ENCODE measurements at regions not wholly inside any gene's neighbourhood (a gene's known extent, or its start where the extent isn't known, plus 50 kb on each side); places are given as distances from the start of the nearest gene placed in this dataset.

DNA sequence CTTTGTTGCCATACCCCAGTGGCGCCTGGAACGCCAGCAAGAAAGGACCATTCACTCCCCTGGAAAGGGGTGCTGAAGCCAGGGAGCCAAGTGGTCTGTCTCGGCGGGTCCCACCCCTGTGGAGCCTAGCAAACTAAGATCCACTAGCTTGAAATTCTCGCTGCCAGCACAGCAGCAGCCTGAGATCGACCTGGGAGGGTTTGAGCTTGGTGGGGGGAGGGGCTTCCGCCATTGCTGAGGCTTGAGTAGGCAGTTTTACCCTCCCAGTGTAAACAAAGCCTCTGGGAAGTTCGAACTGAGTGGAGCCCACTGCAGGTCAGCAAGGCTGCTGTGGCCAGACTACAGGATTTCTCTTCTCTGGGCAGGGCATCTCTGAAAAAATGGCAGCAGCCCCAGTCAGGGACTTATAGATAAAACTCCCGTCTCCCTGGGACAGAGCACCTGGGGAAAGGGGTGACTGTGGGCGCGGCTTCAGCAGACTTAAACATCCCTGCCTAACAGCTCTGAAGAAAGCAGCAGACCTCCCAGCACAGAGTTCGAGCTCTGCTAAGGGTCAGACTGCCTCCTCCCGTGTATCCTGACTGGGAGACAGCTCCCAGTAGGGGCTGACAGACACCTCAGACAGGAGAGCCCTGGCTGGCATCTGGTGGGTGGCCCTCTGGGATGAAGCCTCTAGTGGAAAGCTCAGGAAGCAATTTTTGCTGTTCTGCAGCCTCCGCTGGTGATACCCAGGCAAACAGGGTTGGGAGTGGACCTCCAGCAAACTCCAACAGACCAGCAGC lies 281.1 kb upstream of the SP4 start:
- Histone ChIP-seq H3K36me3 (ENCODE audit: control insufficient read depth, insufficient read depth, low read length) (no peaks in the 10 kb centered on the region), H3K27me3 (ENCODE audit: control insufficient read depth, insufficient read depth, low read length) (no peaks in the 10 kb centered on the region), H3K4me3 (ENCODE audit: low read depth, low read length) (no peak overlapping the region)
- TF ChIP-seq, protein P1, sequence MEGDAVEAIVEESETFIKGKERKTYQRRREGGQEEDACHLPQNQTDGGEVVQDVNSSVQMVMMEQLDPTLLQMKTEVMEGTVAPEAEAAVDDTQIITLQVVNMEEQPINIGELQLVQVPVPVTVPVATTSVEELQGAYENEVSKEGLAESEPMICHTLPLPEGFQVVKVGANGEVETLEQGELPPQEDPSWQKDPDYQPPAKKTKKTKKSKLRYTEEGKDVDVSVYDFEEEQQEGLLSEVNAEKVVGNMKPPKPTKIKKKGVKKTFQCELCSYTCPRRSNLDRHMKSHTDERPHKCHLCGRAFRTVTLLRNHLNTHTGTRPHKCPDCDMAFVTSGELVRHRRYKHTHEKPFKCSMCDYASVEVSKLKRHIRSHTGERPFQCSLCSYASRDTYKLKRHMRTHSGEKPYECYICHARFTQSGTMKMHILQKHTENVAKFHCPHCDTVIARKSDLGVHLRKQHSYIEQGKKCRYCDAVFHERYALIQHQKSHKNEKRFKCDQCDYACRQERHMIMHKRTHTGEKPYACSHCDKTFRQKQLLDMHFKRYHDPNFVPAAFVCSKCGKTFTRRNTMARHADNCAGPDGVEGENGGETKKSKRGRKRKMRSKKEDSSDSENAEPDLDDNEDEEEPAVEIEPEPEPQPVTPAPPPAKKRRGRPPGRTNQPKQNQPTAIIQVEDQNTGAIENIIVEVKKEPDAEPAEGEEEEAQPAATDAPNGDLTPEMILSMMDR (IDR thresholded peaks at IDR 0.05; ENCODE audit: insufficient read depth, low read length, severe bottlenecking): no peak
- DNase-seq (ENCODE audit: low read depth) (no peak), FAIRE-seq (peak; percentile 28)

DNA sequence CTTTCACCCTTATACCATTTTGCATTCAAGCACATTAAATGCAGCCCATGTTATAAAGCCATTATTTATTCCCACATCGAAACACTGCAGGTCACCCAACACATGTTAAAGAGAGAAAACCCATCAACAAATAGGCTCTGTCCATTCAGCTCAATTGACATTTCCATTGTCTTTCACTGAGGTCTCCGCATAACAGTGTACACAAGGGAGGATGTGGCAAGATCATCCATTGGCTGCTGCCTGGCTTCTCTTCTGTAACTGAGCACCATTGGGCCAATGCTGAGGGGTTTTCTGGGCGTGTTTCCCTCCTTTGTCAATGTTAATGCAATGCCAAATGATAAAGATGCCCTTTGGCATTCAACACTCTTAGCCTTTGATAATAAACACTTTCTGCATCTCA lies 278.1 kb upstream of the SP4 start:
- H3K4me3 ChIP-seq (ENCODE audit: low read depth, low read length): no peak overlapping the region
- H3K27me3 ChIP-seq (ENCODE audit: control insufficient read depth, insufficient read depth, low read length): no peaks in the 10 kb centered on the region
- no peaks in the 10 kb centered on the region for H3K36me3 ChIP-seq (ENCODE audit: control insufficient read depth, insufficient read depth, low read length)
- FAIRE-seq: no peak
- DNase-seq (ENCODE audit: low read depth): no peak
- TF ChIP-seq, protein P1 (IDR thresholded peaks at IDR 0.05; ENCODE audit: insufficient read depth, low read length, severe bottlenecking): no peak

DNA sequence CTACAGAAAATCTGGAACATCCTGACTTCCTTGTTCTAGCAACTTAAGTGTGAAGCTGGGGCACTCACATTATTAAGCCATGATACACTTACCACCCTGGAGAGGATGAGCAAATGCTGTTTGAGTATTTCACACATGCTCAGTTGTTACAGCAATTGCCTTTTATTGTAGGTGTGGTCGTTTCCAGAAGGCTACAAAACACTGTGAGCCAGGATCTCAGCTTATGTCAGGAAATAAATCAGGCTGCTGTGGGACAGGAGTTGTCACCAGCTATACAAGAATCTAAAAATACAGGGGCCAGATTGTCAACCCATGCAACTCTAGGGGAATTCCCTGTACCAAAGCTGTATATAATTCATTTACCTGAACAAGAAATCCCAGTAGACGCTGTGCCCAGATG lies 273.3 kb upstream of the SP4 start:
- H3K36me3 ChIP-seq (ENCODE audit: control insufficient read depth, insufficient read depth, low read length): no peaks in the 10 kb centered on the region
- FAIRE-seq (no peak), DNase-seq (ENCODE audit: low read depth) (no peak)
- no peak overlapping the region for H3K4me3 ChIP-seq (ENCODE audit: low read depth, low read length)
- TF ChIP-seq, protein P1 (IDR thresholded peaks at IDR 0.05; ENCODE audit: insufficient read depth, low read length, severe bottlenecking): no peak
- H3K27me3 ChIP-seq (ENCODE audit: control insufficient read depth, insufficient read depth, low read length): no peaks in the 10 kb centered on the region

DNA sequence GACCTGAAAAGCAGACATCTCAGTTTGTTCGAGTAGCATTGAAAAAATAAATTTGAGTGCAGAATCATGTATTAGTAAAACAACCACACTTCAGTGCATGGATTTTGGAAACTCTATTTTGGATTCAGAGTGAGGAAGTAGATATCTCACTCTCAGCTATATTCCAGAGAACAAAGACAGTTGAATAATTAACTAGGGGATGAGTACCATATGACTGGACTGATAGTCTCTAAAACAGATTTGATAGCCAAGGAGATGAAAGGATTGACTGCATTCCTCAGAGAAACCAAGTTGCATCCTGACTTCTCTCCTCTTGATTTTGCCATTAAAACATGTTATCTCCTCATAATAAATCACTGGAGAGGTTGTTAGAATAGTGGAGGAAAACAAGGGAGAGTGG lies 268.4 kb upstream of the SP4 start:
- TF ChIP-seq, protein P1 (IDR thresholded peaks at IDR 0.05; ENCODE audit: insufficient read depth, low read length, severe bottlenecking): no peak
- FAIRE-seq (no peak), DNase-seq (ENCODE audit: low read depth) (no peak)
- H3K36me3 ChIP-seq (ENCODE audit: control insufficient read depth, insufficient read depth, low read length): no peaks in the 10 kb centered on the region
- no peaks in the 10 kb centered on the region for H3K27me3 ChIP-seq (ENCODE audit: control insufficient read depth, insufficient read depth, low read length)
- H3K4me3 ChIP-seq (ENCODE audit: low read depth, low read length): no peak overlapping the region

DNA sequence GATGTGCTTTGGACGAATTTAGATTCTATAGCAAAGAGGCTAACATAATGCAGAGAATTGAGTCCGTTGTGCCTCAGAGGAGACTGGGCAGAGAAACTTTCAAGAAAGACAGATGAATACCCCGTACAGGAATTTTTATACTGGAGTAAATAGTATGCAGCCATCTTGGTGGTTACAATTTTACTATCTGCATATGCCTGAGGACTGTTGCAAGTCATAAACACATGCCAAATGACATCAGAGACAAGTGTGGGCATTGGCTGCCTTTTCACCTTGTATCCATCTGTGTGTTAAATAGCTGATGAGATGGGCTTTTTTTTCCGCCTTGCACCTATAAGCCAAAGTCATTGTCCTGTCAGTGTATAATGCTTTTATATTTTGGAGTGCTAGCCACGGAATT lies 267.5 kb upstream of the SP4 start:
- TF ChIP-seq, protein P1 (IDR thresholded peaks at IDR 0.05; ENCODE audit: insufficient read depth, low read length, severe bottlenecking): no peak
- Histone ChIP-seq H3K36me3 (ENCODE audit: control insufficient read depth, insufficient read depth, low read length) (no peaks in the 10 kb centered on the region), H3K4me3 (ENCODE audit: low read depth, low read length) (no peak overlapping the region), H3K27me3 (ENCODE audit: control insufficient read depth, insufficient read depth, low read length) (no peaks in the 10 kb centered on the region)
- no peak for DNase-seq (ENCODE audit: low read depth)
- peak; percentile 55 for FAIRE-seq

DNA sequence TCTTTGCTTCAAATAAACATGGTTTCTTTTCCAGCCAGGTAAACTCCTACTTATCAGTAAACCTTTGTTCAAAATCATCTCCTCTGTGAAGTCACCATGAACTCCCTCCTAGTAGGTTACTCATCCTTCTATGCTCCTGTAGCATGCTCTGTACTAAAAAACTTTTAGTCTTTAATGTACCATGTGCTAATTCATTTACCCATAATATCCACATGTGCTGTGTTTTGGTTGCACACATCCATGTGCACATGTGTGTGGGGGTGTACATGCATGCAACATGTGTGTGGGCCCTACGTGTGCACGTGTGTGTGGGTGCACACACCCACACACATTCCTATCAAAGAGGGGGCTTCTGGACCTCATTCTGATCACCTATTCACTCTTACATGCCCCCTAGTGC lies 259.9 kb upstream of the SP4 start:
- DNase-seq (ENCODE audit: low read depth) (no peak), FAIRE-seq (no peak)
- no peaks in the 10 kb centered on the region for H3K27me3 ChIP-seq (ENCODE audit: control insufficient read depth, insufficient read depth, low read length)

More for the DNA sequence above, 259.9 kb upstream of the SP4 start:
- H3K36me3 ChIP-seq (ENCODE audit: control insufficient read depth, insufficient read depth, low read length): no peaks in the 10 kb centered on the region
- no peak overlapping the region for H3K4me3 ChIP-seq (ENCODE audit: low read depth, low read length)
- TF ChIP-seq, protein P1 (IDR thresholded peaks at IDR 0.05; ENCODE audit: insufficient read depth, low read length, severe bottlenecking): no peak
